Myocyte (in vitro differentiated cells): ENCODE measurements at regions not wholly inside any gene's neighbourhood (a gene's known extent, or its start where the extent isn't known, plus 50 kb on each side); places are given as distances from the start of the nearest gene placed in this dataset.
"Not testable (repeated sequence)": the region's sequence is repeated elsewhere in the genome, so short reads cannot be mapped to it uniquely, and the experiment has no call there.

ENCODE experiments used
- DNase-seq: peaks from one replicate; pipeline ENCODE4 v3.0.0-alpha.2; 2012; ENCODE audit warnings: low read depth

GRCh38 chr11:126149759-126150625, 61.5 kb downstream of the RPUSD4 start:
- DNase-seq: peak; percentile 54

- no peak for DNase-seq
Observed at GRCh38 chr11:126148317-126148716, 63.1 kb downstream of the RPUSD4 start.

DNA sequence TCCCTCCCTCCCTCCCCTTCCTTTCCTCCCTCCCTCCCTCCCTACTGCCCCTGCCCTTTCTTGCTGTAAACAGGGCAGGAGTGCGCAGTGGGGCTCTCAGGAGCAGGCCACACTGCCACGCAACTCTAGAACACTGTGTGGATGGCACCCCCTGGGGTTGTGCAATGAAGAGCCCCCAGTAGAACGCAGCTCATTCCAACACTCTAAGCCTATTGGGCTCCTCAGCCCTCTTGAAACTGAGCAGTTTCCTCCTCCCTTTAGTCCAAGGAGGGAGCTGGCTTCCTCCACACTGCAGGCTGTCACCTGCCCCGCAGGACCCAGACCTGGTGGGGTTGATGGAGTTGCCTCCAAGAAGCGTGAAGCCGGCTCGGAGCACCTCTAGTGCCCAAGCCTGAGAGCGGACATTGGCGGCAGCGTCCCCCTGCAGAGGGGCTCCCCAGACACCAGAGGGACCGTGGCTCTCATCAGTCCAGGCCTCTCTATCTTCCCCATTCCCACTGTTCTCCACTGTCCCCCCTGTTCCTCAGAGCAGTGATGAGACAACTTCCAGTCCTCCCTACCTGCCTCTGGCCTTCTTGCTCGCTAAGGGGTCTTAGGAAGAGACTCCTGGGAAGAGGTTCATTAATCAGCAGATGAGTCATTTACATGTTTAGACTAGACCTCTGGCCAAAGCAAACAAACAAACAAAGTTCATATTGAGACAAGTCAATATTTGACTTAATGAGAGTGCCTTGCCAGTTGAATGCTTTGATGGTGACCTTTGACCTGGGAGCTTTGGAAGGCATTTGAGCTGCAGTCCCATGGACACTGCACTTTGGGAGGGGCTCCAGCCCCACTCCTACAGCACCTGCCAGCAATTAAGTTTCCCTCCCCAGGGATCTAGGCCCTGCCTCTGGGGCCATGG, 64.0 kb downstream of the RPUSD4 start:
- no peak for DNase-seq

DNA sequence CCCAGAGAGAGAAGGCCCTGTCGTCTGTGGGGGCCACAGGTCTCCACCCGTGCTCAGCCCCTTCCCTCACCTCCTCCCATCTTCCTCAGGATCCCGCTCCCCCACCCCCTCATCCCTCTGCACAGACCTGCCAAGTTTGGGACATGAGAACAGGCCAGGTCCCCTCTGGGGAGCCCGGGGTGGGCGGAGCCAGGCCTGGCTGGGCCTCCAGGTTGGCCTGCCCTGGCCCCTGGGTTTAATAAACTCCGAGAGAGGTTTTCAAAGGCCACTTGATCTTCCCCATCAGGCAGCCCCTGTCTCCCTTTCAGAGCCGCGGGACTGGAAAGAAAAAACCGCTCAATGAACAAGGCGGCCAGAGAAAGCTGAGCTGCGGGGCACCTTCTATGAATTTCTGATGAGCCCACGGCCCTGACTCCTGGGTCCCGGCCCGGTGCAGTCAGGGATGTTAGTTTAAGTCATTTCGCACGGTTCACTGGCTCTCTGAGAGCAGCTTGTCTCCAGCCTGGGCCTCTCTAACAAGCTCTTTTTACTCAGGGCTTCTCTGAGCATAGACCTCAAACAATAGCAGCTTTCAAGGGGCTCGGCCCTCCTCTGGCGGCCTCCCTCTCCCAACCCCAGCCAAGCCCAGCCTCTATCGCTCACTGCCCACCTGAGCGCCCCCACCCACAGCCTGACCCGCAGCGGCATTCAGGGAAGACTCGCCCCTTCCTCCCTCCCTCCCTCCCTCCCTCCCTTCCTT, 64.8 kb downstream of the RPUSD4 start:
- DNase-seq: no peak

DNA sequence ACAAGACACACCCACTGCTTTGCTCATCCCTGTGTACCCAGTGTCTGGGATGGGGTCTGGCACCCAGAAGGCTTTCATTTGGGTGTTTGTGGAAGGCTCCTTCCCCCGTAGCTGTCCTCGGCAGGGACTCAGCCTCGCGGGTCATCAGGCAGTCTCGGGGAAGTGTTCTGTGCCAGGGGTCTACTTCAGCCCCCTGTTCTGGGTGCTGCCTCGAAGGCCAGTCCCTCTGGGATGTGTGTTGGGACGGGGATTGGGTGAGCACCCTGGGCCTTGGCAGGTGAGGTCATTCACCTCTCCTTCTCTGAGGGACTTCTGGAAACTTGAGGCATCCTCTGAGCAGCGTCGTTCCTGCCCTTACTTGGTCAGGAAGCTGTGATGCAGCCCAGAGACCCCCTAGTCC, 65.5 kb downstream of the RPUSD4 start:
- no peak for DNase-seq

DNA sequence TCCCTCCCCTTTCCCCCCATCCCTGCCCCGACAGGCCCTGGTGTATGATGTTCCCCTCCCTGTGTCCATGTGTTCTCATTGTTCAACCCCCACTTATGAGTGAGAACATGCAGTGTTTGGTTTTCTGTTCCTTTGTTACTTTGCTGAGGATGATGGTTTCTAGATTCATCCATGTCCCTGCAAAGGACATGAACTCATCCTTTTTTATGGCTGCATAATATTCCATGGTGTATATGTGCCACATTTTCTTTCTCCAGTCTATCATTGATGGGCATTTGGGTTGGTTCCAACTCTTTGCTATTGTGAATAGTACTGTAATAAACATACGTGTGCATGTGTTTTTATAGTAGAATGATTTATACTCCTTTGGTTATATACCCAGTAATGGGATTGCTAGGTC, 68.0 kb downstream of the RPUSD4 start:
- not testable (repeated sequence) for DNase-seq

GRCh38 chr11:126140926-126141280, 70.5 kb downstream of the RPUSD4 start:
- DNase-seq: peak; percentile 90

GRCh38 chr11:126140201-126140925, 71.1 kb downstream of the RPUSD4 start:
- DNase-seq: peak; percentile 52

GRCh38 chr11:126139111-126140091, 72.0 kb downstream of the RPUSD4 start:
- DNase-seq: peak; percentile 95

GRCh38 chr11:126138636-126139035, 72.8 kb downstream of the RPUSD4 start:
- peak; percentile 52 for DNase-seq

DNA sequence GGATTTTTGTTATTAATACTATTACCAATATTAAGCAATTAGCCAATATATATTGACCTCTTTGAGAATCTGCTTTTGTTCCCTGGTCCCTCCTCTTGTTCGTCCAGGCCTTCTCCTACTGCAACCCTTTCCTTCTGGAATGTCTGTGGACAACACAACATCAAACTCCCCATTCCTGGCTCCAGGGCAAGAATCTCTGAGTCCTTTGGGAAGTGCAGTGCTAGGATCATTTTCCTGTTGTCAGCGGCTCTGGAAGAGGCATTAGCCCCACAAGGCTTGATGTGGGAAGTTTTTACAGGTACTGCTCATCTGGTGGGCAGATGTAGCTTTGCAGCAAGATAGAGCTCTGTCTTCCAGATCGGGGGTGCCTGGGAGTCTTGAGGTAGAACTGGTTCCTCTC, 74.3 kb downstream of the RPUSD4 start:
- peak; percentile 52 for DNase-seq

DNA sequence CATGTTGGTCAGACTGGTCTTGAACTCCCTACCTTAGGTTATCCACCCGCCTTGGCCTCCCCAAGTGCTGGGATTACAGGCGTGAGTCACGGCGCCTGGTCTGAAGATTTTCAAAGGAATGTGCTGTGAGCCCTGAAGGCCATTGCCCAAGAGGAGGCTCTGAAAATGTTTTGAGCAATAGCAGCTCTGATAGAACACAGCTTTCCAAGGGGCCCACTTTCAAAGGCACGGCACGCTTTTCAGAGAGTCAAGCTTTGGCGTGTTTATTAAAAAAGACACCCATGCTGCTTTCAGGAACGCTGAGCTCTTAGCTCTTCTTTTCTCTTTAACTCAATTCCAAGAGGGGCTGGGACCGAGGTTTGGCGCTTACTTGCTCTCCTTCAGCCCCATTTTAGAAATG, 73.8 kb upstream of the CDON start:
- no peak for DNase-seq

DNA sequence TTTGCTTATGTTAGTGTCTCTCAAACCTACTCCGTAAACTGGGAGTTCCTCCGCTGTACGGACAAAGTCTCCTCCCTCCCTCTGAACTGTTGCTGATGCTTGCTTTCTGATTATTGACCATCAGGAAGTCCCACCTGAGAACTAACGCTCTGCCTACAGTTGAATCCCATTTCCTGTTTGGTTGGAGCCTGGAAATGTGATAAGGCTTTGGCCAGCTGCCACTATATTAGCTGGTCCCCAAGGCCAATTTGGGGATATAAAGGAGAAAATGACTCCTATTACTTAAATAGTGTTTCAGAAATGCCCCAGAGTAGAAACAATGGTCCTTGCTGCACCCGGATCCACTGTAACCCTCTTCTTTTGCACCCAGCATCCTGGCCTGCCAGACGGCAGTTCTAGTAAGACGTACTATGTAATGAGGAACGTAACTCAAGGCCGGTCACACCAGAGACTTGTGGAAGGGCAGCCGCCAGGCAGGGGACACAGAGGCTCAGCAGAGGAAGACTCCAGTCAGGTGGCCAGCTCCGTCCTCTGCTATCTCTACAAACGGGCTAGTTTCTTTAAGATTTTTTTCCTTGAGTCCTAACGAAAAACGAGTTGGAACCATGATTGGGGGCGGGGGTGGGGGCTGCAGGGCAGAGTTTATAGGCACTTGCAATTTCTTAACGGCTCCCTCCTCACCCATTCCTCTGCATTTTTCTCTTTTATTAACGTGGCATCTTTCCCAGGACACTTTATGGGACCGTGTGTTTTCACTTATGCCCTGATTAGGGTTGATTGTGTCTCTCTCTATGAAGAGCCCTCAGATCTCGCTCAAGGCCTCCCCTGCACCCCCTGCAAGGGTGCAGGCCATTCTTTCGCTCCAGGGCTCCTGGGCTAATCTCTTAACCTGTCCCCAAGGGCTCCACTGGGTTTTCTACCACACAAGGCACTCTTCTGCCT, 72.8 kb upstream of the CDON start:
- DNase-seq: no peak

DNA sequence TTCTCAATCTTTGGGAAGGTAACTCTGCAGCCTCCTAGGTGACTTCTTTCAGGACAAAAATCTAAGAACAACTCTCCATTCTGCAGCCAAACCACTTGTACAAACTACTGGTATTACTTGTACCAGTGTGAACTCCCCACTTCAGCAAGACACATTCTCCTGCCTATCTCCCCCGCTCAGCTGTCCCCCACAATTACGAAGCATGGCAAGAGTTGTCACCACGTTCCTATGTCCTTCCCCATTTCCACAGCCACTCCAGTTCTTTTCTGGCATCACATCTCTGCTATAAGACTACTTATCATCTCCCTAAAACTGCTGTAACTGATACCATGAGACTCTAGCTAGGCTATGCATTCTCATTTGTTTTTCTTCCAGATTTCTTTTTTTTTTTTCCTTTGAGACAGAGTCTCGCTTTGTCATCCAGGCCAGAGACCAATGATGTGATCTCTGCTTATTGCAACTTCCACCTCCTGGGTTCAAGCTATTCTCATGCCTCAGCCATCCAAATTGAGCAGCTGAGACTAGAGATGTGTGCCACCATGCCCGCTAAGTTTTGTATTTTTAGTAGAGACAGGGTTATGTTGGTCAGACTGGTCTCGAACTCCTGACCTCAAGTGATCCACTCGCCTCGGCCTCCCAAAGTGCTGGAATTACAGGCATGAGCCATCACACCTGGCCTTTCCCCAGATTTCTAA, 71.9 kb upstream of the CDON start:
- peak; percentile 94 for DNase-seq

GRCh38 chr11:126133901-126134300, 71.2 kb upstream of the CDON start:
- peak; percentile 90 for DNase-seq

DNA sequence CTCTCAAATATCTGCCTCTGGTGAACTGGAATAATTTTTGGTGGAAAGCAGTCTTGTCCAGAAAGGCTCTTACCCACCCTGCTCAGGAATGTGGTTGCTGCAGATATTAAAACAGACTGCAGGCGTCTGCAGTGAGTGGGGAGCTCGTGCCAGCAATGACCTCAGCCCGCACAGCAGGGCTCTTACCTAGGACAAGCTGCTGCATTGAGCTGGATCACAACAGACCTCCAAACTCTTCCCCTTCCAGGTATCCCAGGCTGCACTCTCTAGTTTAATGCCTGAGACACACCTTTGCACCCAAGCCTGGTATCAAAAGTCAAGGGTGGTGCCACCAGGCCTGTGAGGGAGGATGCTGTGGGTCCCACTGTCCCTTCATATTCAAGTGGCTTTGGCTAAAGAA, 69.7 kb upstream of the CDON start:
- DNase-seq: peak; percentile 75

DNA sequence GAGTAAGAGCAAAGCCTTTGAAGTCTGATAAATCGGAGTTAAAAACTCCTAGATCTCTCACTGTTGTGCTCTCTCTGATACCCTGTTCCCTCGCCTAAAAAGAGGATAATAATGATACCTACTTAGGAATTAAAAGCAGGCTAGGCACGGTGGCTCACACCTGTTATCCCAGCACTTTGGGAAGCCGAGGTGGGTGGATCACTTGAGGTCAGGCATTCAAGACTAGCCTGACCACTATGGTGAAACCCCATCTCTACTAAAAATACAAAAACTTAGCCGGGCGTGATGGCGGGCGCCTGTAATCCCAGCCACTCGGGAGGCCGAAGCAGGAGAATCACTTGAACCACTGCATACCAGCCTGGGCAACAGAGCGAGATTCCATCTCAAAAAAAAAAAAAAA, 68.1 kb upstream of the CDON start:
- DNase-seq: peak; percentile 73
